A549 (cell line): ENCODE measurements at regions not wholly inside any gene's neighbourhood (a gene's known extent, or its start where the extent isn't known, plus 50 kb on each side); places are given as distances from the start of the nearest gene placed in this dataset.

Experiments
- ATAC-seq, 2 experiments: fragments of 200-7000 bp in 1 of 2; fragments of >200 bp in 1 of 2; cut with Nextera tagmentation in 1 of 2; cut with Tn5 transposase in 1 of 2; 3 replicates each; pipeline versions ENCODE4 v1.8.0 to v1.9.1; 2018 to 2020; ENCODE audit warnings: mild to moderate bottlenecking in 1 of 2, moderate library complexity in 1 of 2
- CTCF ChIA-PET: fragments of 300-600 bp; sonication (Branson Sonifier 250); formaldehyde crosslinking; extraction: SDS; loops from one replicate; lab custom pipeline; 2021; ENCODE audit warnings: antibody characterized with exemption, inconsistent platforms; lab: Yijun Ruan, JAX
- POLR2A ChIA-PET: fragments of 350-600 bp; formaldehyde crosslinking; extraction: SDS; loops from one replicate; lab custom pipeline; 2021; ENCODE audit warnings: antibody characterized with exemption, inconsistent platforms; lab: Yijun Ruan, JAX
- DNase-seq, 2 experiments: peaks; one replicate each; pipeline versions ENCODE4 v3.0.0 to v3.0.0-alpha.2; 2011 to 2016; ENCODE audit warnings: low read depth in 1 of 2, low spot score in 1 of 2
- FAIRE-seq: peaks from 2 replicates; lab custom pipeline; 2011; peaks lifted over from hg19 to GRCh38; lab: Jason Lieb, UNC
- H3K27ac ChIP-seq, 2 experiments: fragments of >200 bp; sonication (Bioruptor Twin); formaldehyde crosslinking; 3 replicates each; pipeline ENCODE4 v1.5.1; 2016 to 2017
- H3K4me1 ChIP-seq: fragments of >200 bp; sonication (Bioruptor Twin); formaldehyde crosslinking; 3 replicates; pipeline ENCODE4 v1.6.1; 2016
- H3K4me2 ChIP-seq: fragments of >200 bp; sonication (Bioruptor Twin); formaldehyde crosslinking; 3 replicates; pipeline ENCODE4 v1.6.1; 2016
- H3K4me3 ChIP-seq: fragments of >200 bp; sonication (Bioruptor Twin); formaldehyde crosslinking; 3 replicates; pipeline ENCODE4 v1.5.1; 2016
- H3K9me3 ChIP-seq: fragments of >200 bp; sonication (Bioruptor Twin); formaldehyde crosslinking; 3 replicates; pipeline ENCODE4 v1.6.1; 2016
- CBX2 ChIP-seq: fragments of 200-600 bp; sonication (generic); IDR thresholded peaks from 2 replicates; pipeline ENCODE4 v1.6.1; 2016; ENCODE audit warnings: low read depth, mild to moderate bottlenecking, borderline replicate concordance
- ESRRA ChIP-seq: fragments of 150-350 bp; IDR thresholded peaks from 2 replicates; pipeline ENCODE4 v1.6.1; 2014; ENCODE audit warnings: mild to moderate bottlenecking, low read length, borderline replicate concordance
- FOSL2 ChIP-seq, 2 experiments: fragments of 450-650 bp in 1 of 2; fragments of >200 bp in 1 of 2; sonication (Bioruptor Twin) in 1 of 2; formaldehyde crosslinking; IDR thresholded peaks; 2 replicates each; pipeline versions ENCODE4 v1.5.0 to v1.6.1; 2016 to 2020; ENCODE audit warnings: mild to moderate bottlenecking in 1 of 2, moderate library complexity in 1 of 2
- FOXS1 ChIP-seq: fragments of 250-450 bp; sonication (Bioruptor Pico); IDR thresholded peaks from 2 replicates; pipeline ENCODE4 v1.5.0; 2020; ENCODE audit warnings: mild to moderate bottlenecking, moderate library complexity
- HDAC2 ChIP-seq: fragments of 200-600 bp; sonication (generic); IDR thresholded peaks from 2 replicates; pipeline ENCODE4 v1.6.1; 2016
- HOXA7 ChIP-seq: fragments of 250-450 bp; sonication (Bioruptor Pico); IDR thresholded peaks from 2 replicates; pipeline ENCODE4 v1.5.0; 2020; ENCODE audit warnings: mild to moderate bottlenecking, moderate library complexity
- HOXB13 ChIP-seq: fragments of 250-450 bp; sonication (Bioruptor Pico); IDR thresholded peaks from 2 replicates; pipeline ENCODE4 v1.5.0; 2020; ENCODE audit warnings: low read depth, mild to moderate bottlenecking, moderate library complexity
- JUN ChIP-seq, 2 experiments: fragments of >200 bp; sonication (Bioruptor Twin); formaldehyde crosslinking; IDR thresholded peaks; 2 replicates in 1 of 2; 3 replicates in 1 of 2; pipeline ENCODE4 v1.6.1; 2016 to 2017
- JUNB ChIP-seq: fragments of >200 bp; sonication (Bioruptor Twin); formaldehyde crosslinking; IDR thresholded peaks from 2 replicates; pipeline ENCODE4 v1.6.1; 2016
- KDM1A ChIP-seq: fragments of 200-600 bp; sonication (generic); IDR thresholded peaks from 2 replicates; pipeline ENCODE4 v1.6.1; 2016; ENCODE audit warnings: low read depth, mild to moderate bottlenecking
- MAFK ChIP-seq: fragments of 450-650 bp; IDR thresholded peaks from 2 replicates; pipeline ENCODE4 v1.6.1; 2014; ENCODE audit not compliant: partially characterized antibody
- MYC ChIP-seq: IDR thresholded peaks from 2 replicates; pipeline ENCODE4 v1.6.1; 2012; ENCODE audit warnings: mild to moderate bottlenecking, inconsistent platforms, low read length, improper control_type of control experiment, borderline replicate concordance
- NFE2L2 ChIP-seq: fragments of 150-350 bp; conservative IDR thresholded peaks from 2 replicates; pipeline ENCODE4 v1.6.1; 2014; ENCODE audit warnings: low read length
- NR3C1 ChIP-seq: fragments of >200 bp; sonication (Bioruptor Twin); formaldehyde crosslinking; IDR thresholded peaks from 3 replicates; pipeline ENCODE4 v1.6.1; 2017
- PHF8 ChIP-seq: fragments of 200-600 bp; sonication (generic); IDR thresholded peaks from 2 replicates; pipeline ENCODE4 v1.6.1; 2016; ENCODE audit warnings: low read depth, mild to moderate bottlenecking, antibody characterized with exemption, moderate library complexity, borderline replicate concordance
- POLR2AphosphoS2 ChIP-seq: conservative IDR thresholded peaks from 2 replicates; pipeline ENCODE4 v1.6.1; 2012; ENCODE audit warnings: low read length, improper control_type of control experiment, inconsistent platforms
- RCOR1 ChIP-seq: fragments of 150-350 bp; IDR thresholded peaks from 2 replicates; pipeline ENCODE4 v1.6.1; 2014; ENCODE audit warnings: antibody characterized with exemption, low read length, low read depth
- REST ChIP-seq: fragments of 200-600 bp; sonication (generic); IDR thresholded peaks from 2 replicates; pipeline ENCODE4 v1.6.1; 2016; ENCODE audit warnings: antibody characterized with exemption, mild to moderate bottlenecking, moderate library complexity
- RFX5 ChIP-seq: fragments of 450-650 bp; IDR thresholded peaks from 2 replicates; pipeline ENCODE4 v1.7.1; 2014; ENCODE audit warnings: antibody characterized with exemption, mild to moderate bottlenecking, moderate library complexity
- SMC3 ChIP-seq: fragments of >200 bp; sonication (Bioruptor Twin); formaldehyde crosslinking; IDR thresholded peaks from 3 replicates; pipeline ENCODE4 v1.6.1; 2018; ENCODE audit warnings: inconsistent platforms
- SREBF2 ChIP-seq: fragments of 450-650 bp; IDR thresholded peaks from 2 replicates; pipeline ENCODE4 v1.6.1; 2014; ENCODE audit warnings: mild to moderate bottlenecking, moderate library complexity
- WGBS: methylation state at CpG from one replicate; pipeline ENCODE4 v1.1.6; 2017; ENCODE audit errors: missing lambda C conversion rate; 5-methylcytosine and 5-hydroxymethylcytosine counted together
- TF ChIP-seq, protein P1 (sequence below): fragments of 250-450 bp; sonication (Bioruptor Pico); IDR thresholded peaks from 2 replicates; pipeline ENCODE4 v1.5.0; 2020; ENCODE audit warnings: low read depth, mild to moderate bottlenecking, moderate library complexity

DNA sequence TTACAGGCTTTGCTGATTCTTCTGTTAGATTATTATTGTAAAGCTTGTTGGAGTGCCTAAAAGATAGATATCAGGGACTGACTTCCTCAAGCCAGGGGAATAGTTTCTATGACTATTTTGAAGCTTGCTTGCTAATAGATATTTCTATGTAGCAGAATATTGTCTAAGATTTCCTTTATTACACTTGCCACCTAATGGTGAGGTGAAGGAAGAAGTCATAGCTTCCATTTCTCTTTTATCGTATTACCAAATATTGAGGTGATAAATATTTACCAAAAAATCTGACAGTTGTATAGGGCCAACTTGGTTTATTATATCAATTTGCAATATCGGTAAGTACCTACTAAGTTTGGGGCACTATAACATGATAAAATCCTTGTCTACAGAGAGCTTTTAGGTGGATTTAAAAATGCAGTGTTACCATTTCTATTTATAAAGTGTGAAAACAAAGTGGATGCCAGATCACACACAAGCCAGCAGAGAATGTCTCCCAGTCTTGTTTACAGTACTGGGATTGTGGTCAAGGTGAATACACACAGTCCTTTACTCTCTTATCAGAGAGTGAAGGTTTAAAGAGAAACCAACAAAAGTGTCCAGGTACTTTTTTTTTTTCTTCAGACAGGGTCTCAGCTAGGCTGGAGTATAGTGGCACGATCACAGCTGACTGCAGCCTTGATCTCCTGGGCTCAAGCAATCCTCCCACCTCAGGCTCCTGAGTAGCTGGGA lies 137.9 kb downstream of the IGF1 start:
- 47% methylated on average over 3 of the region's 3 CpGs for WGBS
- TF ChIP-seq JUNB (no peak), HOXA7 (CRISPR knock-in tag) (no peak), POLR2AphosphoS2 (no peak), RCOR1 (no peak), RFX5 (no peak), JUN (IDR thresholded peaks at IDR 0.05) (no peak), MYC (no peak), PHF8 (no peak), HDAC2 (no peak), REST (no peak), MAFK (no peak), NFE2L2 (no peak), SMC3 (no peak), FOXS1 (CRISPR knock-in tag) (no peak), NR3C1 (no peak), FOSL2 (IDR thresholded peaks at IDR 0.05) (no peak), FOSL2 (CRISPR knock-in tag; IDR thresholded peaks at IDR 0.05) (no peak), HOXB13 (CRISPR knock-in tag) (no peak)
- TF ChIP-seq, all 56 proteins: peak for 0
- POLR2A ChIA-PET = no interaction called here
- no peak overlapping the region for H3K27ac ChIP-seq
- H3K4me2 ChIP-seq = no peak overlapping the region
- ATAC-seq (no peak), FAIRE-seq (no peak), DNase-seq (no peak)
- H3K4me1 ChIP-seq = peaks cover 4% of the 10 kb centered on the region; the same call in 1 of the 3 replicates
- CTCF ChIA-PET = no interaction called here
- no peak overlapping the region for H3K4me3 ChIP-seq
- H3K9me3 ChIP-seq = peaks cover 4% of the 10 kb centered on the region; the same call in 1 of the 3 replicates

- ChIA-PET CTCF (interaction anchor here (0.6 kb wide), 2 partner anchors 11 to 532 kb away, joined by 3 read pairs; no protein-coding TSS in a partner anchor), POLR2A (no interaction called here)
- Histone ChIP-seq H3K27ac (no peak overlapping the region), H3K4me2 (no peak overlapping the region), H3K9me3 (0 out of 3 replicates have a peak, but pooled peaks cover 2% of the 10 kb centered on the region), H3K4me1 (no peaks in the 10 kb centered on the region), H3K4me3 (no peak overlapping the region)
- ATAC-seq (no peak), FAIRE-seq (no peak), DNase-seq (no peak)
- no peak for TF ChIP-seq SREBF2
- no peak for TF ChIP-seq CBX2
- TF ChIP-seq FOSL2 (IDR thresholded peaks at IDR 0.05) = no peak
- TF ChIP-seq FOSL2 (CRISPR knock-in tag; IDR thresholded peaks at IDR 0.05) = no peak
- TF ChIP-seq, protein P1, sequence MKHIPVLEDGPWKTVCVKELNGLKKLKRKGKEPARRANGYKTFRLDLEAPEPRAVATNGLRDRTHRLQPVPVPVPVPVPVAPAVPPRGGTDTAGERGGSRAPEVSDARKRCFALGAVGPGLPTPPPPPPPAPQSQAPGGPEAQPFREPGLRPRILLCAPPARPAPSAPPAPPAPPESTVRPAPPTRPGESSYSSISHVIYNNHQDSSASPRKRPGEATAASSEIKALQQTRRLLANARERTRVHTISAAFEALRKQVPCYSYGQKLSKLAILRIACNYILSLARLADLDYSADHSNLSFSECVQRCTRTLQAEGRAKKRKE = no peak
- no peak for TF ChIP-seq POLR2AphosphoS2
- no peak for TF ChIP-seq KDM1A
- TF ChIP-seq ESRRA = no peak
Observed at GRCh38 chr12:102334765-102335164, 137.1 kb upstream of the PMCH start.
